ENCODE measurements at regions not wholly inside any gene's neighbourhood (a gene's known extent, or its start where the extent isn't known, plus 50 kb on each side); places are given as distances from the start of the nearest gene placed in this dataset.

- no peak for DNase-seq
These were observed 138.1 kb upstream of the BMP4 start for GRCh38 chr14:54094765-54095164.

GRCh38 chr14:54098536-54098935 lies 141.9 kb upstream of the BMP4 start:
- DNase-seq, result no peak

- DNase-seq, result no peak
These were observed 145.4 kb upstream of the BMP4 start for GRCh38 chr14:54102051-54102456.

DNA sequence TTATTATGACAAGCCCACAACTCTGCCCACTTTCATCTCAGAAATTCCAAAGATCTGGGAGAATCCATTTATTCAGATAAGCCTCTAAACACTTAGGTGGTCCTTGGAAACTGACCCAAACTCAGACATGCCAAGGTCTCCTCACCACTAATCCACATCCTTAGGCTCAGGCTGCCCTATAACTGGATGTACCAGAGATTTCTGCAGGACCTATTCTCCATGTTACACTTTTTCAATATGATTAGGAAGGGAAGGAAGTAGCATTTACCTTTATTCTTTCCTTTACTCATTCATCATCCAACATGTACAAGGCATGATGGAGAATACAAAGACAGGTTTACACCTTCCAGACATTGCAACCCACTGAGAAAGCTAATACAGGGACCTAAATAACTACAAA lies 145.9 kb upstream of the BMP4 start:
- DNase-seq, result no peak

GRCh38 chr14:54104601-54105145 lies 148.0 kb upstream of the BMP4 start:
- no peak for DNase-seq

- DNase-seq, result no peak
These were observed 148.8 kb upstream of the BMP4 start for GRCh38 chr14:54105406-54105805.

DNA sequence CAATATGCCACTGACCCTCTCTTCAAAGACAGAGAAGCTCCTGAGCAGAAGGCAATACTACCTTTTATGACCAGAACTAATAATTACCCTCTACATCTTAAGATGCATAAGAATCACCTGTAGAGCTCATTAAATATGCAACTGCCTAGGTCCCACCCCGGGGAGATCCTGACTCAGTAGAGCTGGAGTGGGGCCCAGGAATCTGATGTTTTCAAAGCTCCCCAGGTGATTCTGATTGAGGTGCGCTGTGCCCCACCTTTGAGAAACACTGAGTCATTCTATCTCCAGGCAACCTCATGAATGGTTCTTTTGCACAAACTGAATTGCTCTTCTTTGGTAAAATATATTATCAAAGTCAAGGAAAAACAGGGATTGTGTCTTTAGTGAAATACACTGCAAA lies 149.3 kb upstream of the BMP4 start:
- DNase-seq, result no peak

DNA sequence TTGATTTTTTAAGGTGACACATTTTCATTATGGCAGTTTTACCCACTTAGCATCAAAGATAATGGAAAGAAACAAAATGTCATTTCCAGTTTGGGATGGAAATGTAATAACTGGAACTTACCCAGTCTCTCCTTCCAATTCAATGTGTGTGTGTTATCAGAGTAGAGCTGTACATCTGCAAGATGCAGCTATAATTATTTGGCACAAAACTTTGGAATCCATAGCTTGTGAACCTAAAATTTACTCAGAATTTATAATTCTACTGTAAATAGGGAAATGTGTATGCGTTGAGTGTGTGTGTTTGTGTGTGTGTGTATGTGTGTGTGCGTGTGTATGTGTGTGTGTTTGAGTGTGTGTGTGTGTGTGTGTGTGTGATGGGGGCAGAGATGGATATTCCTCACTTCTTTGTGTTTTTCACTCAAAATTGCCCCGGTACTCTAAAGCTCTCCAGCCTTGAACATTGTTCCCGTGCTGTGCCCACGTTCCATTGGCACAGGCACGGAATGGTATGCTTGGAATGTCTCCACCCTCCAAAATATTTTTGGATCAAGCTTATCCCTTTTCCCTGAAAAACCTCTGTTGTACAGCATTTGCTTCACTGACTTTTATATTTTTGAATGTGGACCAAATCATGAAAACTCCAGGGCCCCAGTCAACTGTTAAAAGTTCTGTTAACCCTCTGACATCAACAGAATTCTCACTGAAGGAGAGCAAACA lies 150.2 kb upstream of the BMP4 start:
- no peak for DNase-seq

- DNase-seq, result no peak
These were observed 152.2 kb upstream of the BMP4 start for GRCh38 chr14:54108481-54109471.

- DNase-seq, result no peak
These were observed 153.0 kb upstream of the BMP4 start for GRCh38 chr14:54109521-54110120.

DNA sequence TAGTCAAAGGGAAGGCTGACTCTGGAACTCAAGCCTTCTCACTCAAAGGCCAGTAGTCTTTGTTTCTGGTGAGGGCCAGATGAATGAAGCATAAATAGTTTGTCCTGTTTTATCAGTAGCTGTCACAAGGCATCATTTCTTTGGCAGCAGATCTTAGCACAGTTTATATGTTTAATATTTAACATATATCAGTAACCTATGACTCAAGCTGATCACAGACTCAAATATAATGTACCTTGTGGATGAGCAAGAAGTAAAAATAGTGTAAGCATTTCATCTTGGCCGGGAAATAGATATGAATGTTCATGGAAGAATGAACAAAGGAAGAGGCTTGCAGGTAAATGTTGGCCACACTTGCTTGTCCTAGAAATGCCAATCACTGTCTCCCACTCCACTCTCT lies 158.3 kb upstream of the BMP4 start:
- no peak for DNase-seq

- no peak for DNase-seq
These were observed 159.7 kb upstream of the BMP4 start for GRCh38 chr14:54116198-54116885.

GRCh38 chr14:54116972-54117371 lies 160.3 kb upstream of the BMP4 start:
- DNase-seq, result no peak

DNA sequence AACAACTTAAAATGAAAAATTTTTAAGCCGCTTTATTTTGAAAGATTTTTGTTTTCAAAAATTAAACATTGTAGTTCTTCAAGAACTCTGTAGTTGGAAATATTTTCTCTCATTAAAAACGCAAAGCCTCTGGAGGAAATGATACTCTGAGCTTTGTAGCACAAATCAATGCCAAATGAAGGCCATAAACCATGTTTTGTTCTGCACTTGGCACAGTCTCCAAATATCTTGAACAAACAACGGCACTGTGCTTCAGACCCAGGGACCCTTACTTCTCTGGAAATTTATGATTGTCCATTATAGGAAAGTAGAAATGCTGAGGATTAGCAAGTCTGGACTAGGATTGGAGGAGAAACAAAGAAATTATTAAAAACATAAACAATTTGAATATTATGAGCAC lies 160.8 kb upstream of the BMP4 start:
- DNase-seq, result no peak

DNA sequence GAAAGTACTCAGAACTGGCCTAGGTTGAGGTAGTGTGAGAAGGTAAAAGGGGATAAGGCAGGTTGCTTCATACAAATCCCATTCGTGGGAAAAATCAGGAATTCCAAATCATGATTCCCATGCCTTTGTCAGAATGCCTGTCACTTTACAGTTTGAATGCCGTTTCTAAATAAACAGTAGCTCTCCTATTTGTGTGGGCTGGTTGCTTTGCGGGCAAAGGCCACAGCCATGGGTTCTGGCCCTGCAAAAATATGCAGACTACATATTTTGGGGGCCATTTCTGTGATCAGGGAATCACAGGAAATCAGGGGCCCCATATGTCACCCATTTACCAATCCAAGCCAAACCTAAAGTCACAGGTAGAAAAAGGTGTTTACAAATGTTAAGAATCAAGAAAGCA lies 161.3 kb upstream of the BMP4 start:
- no peak for DNase-seq

DNA sequence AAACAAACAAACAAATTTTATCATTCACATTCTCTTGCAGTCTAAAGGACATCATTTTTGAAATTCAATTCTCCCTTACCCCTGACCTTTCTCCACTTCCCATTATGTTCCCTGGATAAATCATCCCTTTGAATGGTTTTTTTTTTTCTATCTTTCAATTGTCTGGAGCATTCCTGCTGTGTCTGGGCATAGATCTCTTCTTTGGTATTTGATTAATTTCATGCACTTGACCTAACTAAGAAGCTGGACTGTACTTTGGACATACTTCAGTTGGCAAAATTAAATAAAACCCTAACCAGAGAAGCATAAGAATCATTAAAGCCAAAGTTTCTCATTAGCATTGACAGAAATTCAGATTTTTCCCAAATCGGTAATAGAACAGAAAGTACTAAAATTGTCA lies 163.6 kb upstream of the BMP4 start:
- DNase-seq, result no peak

- DNase-seq, result no peak
These were observed 164.9 kb upstream of the BMP4 start for GRCh38 chr14:54121466-54122027.

GRCh38 chr14:54123841-54124240 lies 167.2 kb upstream of the BMP4 start:
- no peak for DNase-seq

DNA sequence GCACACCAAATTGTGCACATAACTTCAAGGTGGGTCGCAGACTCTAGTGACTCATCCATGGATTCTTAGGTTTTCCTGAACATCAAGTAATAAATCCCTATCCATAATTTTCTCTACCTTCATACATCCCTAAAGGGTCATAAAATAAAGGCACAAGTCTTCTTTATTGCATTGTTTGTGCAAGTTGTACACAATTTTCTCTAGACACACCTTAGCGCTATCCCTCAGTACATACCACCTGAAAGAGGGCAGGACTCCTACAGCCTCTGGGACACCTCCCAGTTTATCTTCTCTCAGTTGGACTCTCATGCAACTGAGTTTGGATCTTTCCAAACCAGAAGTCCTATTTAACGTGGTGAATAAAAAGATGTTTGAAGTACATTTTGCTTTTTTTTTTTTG lies 168.5 kb upstream of the BMP4 start:
- DNase-seq, result no peak

DNA sequence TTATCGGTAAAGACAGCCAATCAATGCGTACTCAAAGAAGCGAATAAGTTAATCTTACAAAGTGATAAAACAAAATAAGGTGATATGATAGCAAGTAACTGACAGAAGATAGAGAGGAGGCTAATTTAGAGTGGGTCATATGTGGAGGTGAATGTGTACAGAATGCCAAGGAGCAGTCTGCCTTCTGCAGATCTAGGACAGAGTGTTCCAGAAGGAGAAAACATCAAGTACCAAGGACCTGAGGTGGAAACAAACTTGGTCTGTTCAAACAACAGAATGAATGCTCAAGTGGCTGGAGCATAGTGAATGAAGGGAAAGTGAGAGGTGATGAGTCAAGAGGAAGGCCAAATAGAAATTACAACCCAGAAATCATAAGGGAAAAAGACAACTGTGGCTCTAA lies 170.3 kb upstream of the BMP4 start:
- no peak for DNase-seq

DNA sequence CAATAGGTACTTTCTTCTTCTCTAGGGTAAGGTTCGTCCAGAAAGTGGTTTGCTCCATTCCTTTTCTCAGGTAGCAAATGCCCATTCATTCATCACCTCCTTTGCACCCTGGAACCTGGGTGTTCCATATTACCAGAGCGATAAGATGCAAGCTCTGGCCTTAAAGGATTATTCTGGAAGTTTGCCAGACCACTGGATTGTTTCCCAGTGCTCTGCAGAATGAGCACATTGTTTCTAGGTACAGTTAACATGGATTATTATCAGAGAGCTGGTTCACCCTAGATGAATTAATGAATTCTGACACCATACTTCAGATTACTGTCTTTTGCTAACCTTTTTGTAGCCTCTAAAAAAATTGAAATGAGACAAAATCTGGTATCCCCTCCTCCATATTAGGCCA lies 170.9 kb upstream of the BMP4 start:
- DNase-seq, result peak; percentile 1

GRCh38 chr14:54129850-54130640 lies 173.4 kb upstream of the BMP4 start:
- DNase-seq, result no peak
